ENCODE measurements at regions not wholly inside any gene's neighbourhood (a gene's known extent, or its start where the extent isn't known, plus 50 kb on each side); places are given as distances from the start of the nearest gene placed in this dataset.

DNA sequence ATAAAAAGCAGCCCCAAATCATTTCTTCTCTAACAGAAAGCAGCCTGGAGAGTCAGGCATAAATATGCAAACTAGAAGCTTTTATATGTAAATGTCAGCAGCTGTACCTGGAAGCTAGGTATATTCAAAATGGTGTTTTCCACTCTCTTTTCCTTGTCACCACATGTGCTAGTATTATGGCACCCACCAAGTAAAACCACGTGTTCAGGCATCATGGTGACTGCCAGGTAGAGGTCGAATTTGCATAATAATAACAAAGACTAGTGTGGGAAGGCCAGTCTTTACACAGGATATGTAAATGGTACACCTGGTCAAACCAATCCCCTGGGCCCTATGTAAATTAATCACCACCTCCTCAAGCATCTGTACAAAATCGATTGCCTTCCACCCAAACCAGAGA, 124.0 kb downstream of the MMUT start:
- no peak for TF ChIP-seq ZNF121 (CRISPR knock-in tag; IDR thresholded peaks at IDR 0.05)
- no peak for TF ChIP-seq ATF7 (IDR thresholded peaks at IDR 0.05)
- no peak for TF ChIP-seq ATF7 (CRISPR knock-in tag; IDR thresholded peaks at IDR 0.05)
- TF ChIP-seq ZNF282 (IDR thresholded peaks at IDR 0.05; ENCODE audit: partially characterized antibody), result no peak
- no peak for TF ChIP-seq IRF2 (CRISPR knock-in tag; IDR thresholded peaks at IDR 0.05)
- TF ChIP-seq CTCF (CRISPR knock-in tag; IDR thresholded peaks at IDR 0.05), result no peak
- TF ChIP-seq MTA1 (CRISPR knock-in tag; IDR thresholded peaks at IDR 0.05; ENCODE audit: borderline replicate concordance), result no peak
- TF ChIP-seq BHLHE40 (IDR thresholded peaks at IDR 0.05; ENCODE audit: low read length), result no peak
